PC-3 (cell line): ENCODE measurements at regions not wholly inside any gene's neighbourhood (a gene's known extent, or its start where the extent isn't known, plus 50 kb on each side); places are given as distances from the start of the nearest gene placed in this dataset.

Source experiments
- EZH2 ChIP-seq: fragments of 300-600 bp; sonication (generic); IDR thresholded peaks from one replicate; pipeline ENCODE4 v1.6.1; 2017; ENCODE audit warnings: antibody characterized with exemption, mild to moderate bottlenecking, low read length; ENCODE audit not compliant: unreplicated experiment
- EZH2phosphoT487 ChIP-seq: fragments of 300-600 bp; sonication (generic); IDR thresholded peaks from 2 replicates; pipeline ENCODE4 v1.6.1; 2018; ENCODE audit warnings: mild to moderate bottlenecking, antibody characterized with exemption, low read length, borderline replicate concordance
- TF ChIP-seq, protein P1 (sequence below): fragments of 300-600 bp; sonication (generic); conservative IDR thresholded peaks from 2 replicates; pipeline ENCODE4 v1.5.1; 2017; ENCODE audit warnings: antibody characterized with exemption, low read depth, mild to moderate bottlenecking, low read length

DNA sequence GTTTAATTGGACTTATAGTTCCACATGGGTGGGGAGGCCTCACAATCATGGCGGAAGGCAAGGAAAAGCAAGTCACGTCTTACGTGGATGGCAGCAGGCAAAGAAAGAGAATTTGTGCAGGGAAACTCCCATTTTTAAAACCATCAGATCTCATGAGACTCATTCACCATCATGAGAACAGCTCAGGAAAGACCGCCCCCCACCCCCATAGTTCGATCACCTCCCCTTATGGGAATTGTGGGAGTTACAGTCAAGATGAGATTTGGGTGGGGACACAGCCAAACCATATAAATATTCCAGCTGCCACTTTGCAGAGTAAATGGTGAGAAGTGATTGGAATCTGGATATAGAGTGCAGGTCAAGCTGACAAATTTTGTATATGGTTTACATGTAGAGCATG, 187.4 kb downstream of the ARL4C start:
- TF ChIP-seq EZH2 = no peak
- TF ChIP-seq, protein P1, sequence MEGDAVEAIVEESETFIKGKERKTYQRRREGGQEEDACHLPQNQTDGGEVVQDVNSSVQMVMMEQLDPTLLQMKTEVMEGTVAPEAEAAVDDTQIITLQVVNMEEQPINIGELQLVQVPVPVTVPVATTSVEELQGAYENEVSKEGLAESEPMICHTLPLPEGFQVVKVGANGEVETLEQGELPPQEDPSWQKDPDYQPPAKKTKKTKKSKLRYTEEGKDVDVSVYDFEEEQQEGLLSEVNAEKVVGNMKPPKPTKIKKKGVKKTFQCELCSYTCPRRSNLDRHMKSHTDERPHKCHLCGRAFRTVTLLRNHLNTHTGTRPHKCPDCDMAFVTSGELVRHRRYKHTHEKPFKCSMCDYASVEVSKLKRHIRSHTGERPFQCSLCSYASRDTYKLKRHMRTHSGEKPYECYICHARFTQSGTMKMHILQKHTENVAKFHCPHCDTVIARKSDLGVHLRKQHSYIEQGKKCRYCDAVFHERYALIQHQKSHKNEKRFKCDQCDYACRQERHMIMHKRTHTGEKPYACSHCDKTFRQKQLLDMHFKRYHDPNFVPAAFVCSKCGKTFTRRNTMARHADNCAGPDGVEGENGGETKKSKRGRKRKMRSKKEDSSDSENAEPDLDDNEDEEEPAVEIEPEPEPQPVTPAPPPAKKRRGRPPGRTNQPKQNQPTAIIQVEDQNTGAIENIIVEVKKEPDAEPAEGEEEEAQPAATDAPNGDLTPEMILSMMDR = no peak
- no peak for TF ChIP-seq EZH2phosphoT487
